Mammary epithelial cell (primary cell): ENCODE measurements at regions not wholly inside any gene's neighbourhood (a gene's known extent, or its start where the extent isn't known, plus 50 kb on each side); places are given as distances from the start of the nearest gene placed in this dataset.

Experiments used
- CTCF ChIP-seq, 2 donors: IDR thresholded peaks in 1 of 2; conservative IDR thresholded peaks in 1 of 2; 2 replicates each; pipeline ENCODE4 v1.5.1; 2011 to 2012; ENCODE audit warnings: inconsistent platforms in 2 of 2, low read length in 2 of 2, mild to moderate bottlenecking in 2 of 2, control low read depth in 1 of 2, low read depth in 1 of 2; ENCODE audit not compliant: insufficient read depth in 1 of 2; ENCODE audit errors: extremely low read depth in 1 of 2
- EZH2 ChIP-seq: IDR thresholded peaks from 2 replicates; pipeline ENCODE4 v1.6.1; 2012; ENCODE audit warnings: low read length, inconsistent platforms, borderline replicate concordance

DNA sequence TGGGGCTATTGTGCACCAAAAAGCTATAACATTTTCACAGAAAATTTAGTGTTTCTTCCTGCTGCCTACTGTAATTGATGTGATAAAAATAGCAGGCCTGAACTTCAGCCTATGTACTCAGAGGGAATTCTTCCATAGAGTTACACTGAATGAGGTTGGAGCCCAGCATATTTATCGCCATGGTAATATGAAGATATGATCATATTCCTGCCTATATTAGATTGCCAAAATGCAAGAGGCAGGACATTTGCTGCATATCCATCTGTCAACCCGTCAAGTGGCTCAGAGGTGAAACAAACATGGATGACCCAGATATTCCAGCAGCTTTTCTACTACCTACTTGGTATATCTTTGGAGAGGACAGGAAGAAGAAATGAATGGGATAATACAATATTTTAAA, 1150.6 kb downstream of the TBL1XR1 start:
- TF ChIP-seq CTCF (conservative IDR thresholded peaks at IDR 0.05 in 1 of 2, IDR thresholded peaks at IDR 0.05 in 1 of 2; ENCODE audit: extremely low read depth in 1 of 2, insufficient read depth in 1 of 2, low read depth in 1 of 2, low read length in 2 of 2) (no peak), EZH2 (no peak)
